D721Med (cell line): ENCODE measurements at regions not wholly inside any gene's neighbourhood (a gene's known extent, or its start where the extent isn't known, plus 50 kb on each side); places are given as distances from the start of the nearest gene placed in this dataset.
"Not testable (repeated sequence)": the region's sequence is repeated elsewhere in the genome, so short reads cannot be mapped to it uniquely, and the experiment has no call there.

ENCODE experiments used
- DNase-seq: peaks from one replicate; pipeline ENCODE4 v3.0.0; 2011; ENCODE audit warnings: low spot score; ENCODE audit not compliant: insufficient read length
- FAIRE-seq: peaks from 2 replicates; lab custom pipeline; 2011; peaks lifted over from hg19 to GRCh38; lab: Jason Lieb, UNC
- CTCF ChIP-seq: IDR thresholded peaks from 2 replicates; pipeline ENCODE4 v1.5.1; 2012; ENCODE audit warnings: mild to moderate bottlenecking, control low read depth; ENCODE audit not compliant: insufficient read depth; ENCODE audit errors: missing control alignments

GRCh38 chr21:14617040-14617393 lies 70.9 kb upstream of the SAMSN1 start:
- no peak for TF ChIP-seq CTCF
- FAIRE-seq: no peak
- DNase-seq: no peak

GRCh38 chr21:14616380-14617039 lies 70.4 kb upstream of the SAMSN1 start:
- no peak for TF ChIP-seq CTCF
- DNase-seq (no peak), FAIRE-seq (no peak)

- FAIRE-seq (peak; percentile 53), DNase-seq (no peak)
- no peak for TF ChIP-seq CTCF
These were observed 69.4 kb upstream of the SAMSN1 start for GRCh38 chr21:14615359-14615974.

- no peak for DNase-seq
- FAIRE-seq: peak; percentile 63
- TF ChIP-seq CTCF: no peak
These were observed 68.2 kb upstream of the SAMSN1 start for GRCh38 chr21:14614287-14614686.

- FAIRE-seq: no peak
- TF ChIP-seq CTCF: no peak
- no peak for DNase-seq
These were observed 67.5 kb upstream of the SAMSN1 start for GRCh38 chr21:14613486-14614224.

GRCh38 chr21:14610119-14610518 lies 64.0 kb upstream of the SAMSN1 start:
- not testable (repeated sequence) for FAIRE-seq

GRCh38 chr21:14609274-14609673 lies 63.2 kb upstream of the SAMSN1 start:
- TF ChIP-seq CTCF: no peak
- no peak for DNase-seq
- FAIRE-seq: no peak

More at GRCh38 chr21:14610119-14610518, 64.0 kb upstream of the SAMSN1 start:
- DNase-seq: not testable (repeated sequence)
